Chondrocyte (in vitro differentiated cells): ENCODE measurements at regions not wholly inside any gene's neighbourhood (a gene's known extent, or its start where the extent isn't known, plus 50 kb on each side); places are given as distances from the start of the nearest gene placed in this dataset.

Experiments
- DNase-seq: peaks from one replicate; pipeline ENCODE4 v3.0.0; 2021; ENCODE audit warnings: mixed read lengths, low spot score
- H3K27ac Mint-ChIP-seq: one replicate; pipeline ENCODE4 v1.8.0; 2021; ENCODE audit warnings: mild to moderate bottlenecking, moderate library complexity, mixed read lengths; ENCODE audit not compliant: unreplicated experiment
- H3K27me3 Mint-ChIP-seq: 2 replicates; pipeline ENCODE4 v1.8.0; 2021; ENCODE audit warnings: low read depth, mixed read lengths
- H3K36me3 Mint-ChIP-seq: 2 replicates; pipeline ENCODE4 v1.8.0; 2021; ENCODE audit warnings: low read depth, mixed read lengths
- H3K4me1 Mint-ChIP-seq: 2 replicates; pipeline ENCODE4 v1.8.0; 2021; ENCODE audit warnings: low read depth, mild to moderate bottlenecking, mixed read lengths
- H3K4me3 Mint-ChIP-seq: one replicate; pipeline ENCODE4 v1.8.0; 2021; ENCODE audit warnings: mild to moderate bottlenecking, moderate library complexity, mixed read lengths; ENCODE audit not compliant: unreplicated experiment
- H3K9me3 Mint-ChIP-seq: 2 replicates; pipeline ENCODE4 v1.8.0; 2021; ENCODE audit warnings: low read depth, mixed read lengths
- CTCF ChIP-seq: fragments of 200-600 bp; sonication (generic); IDR thresholded peaks from 2 replicates; pipeline ENCODE4 v1.5.0; 2021; ENCODE audit warnings: antibody characterized with exemption, mild to moderate bottlenecking, moderate library complexity

- H3K4me3 Mint-ChIP-seq = no peak overlapping the region
- no peak overlapping the region for H3K27ac Mint-ChIP-seq
- no peak for DNase-seq
- no peaks in the 10 kb centered on the region for H3K36me3 Mint-ChIP-seq
- no peak for TF ChIP-seq CTCF
- H3K9me3 Mint-ChIP-seq = peaks cover 7% of the 10 kb centered on the region
- H3K4me1 Mint-ChIP-seq = peaks cover 14% of the 10 kb centered on the region
- no peaks in the 10 kb centered on the region for H3K27me3 Mint-ChIP-seq
Measured at GRCh38 chr4:106690487-106690886, 321.9 kb upstream of the GIMD1 start.

GRCh38 chr4:106687026-106687425, 318.4 kb upstream of the GIMD1 start:
- Mint-ChIP-seq H3K27me3 (peaks cover 2% of the 10 kb centered on the region), H3K27ac (no peak overlapping the region), H3K4me1 (peaks cover 9% of the 10 kb centered on the region), H3K36me3 (no peaks in the 10 kb centered on the region), H3K4me3 (no peak overlapping the region), H3K9me3 (no peaks in the 10 kb centered on the region)
- DNase-seq = no peak
- no peak for TF ChIP-seq CTCF

GRCh38 chr4:106681381-106681921, 312.9 kb upstream of the GIMD1 start:
- no peaks in the 10 kb centered on the region for H3K9me3 Mint-ChIP-seq
- no peaks in the 10 kb centered on the region for H3K4me1 Mint-ChIP-seq
- peak; percentile 77 for DNase-seq
- no peaks in the 10 kb centered on the region for H3K36me3 Mint-ChIP-seq
- H3K27ac Mint-ChIP-seq = no peak overlapping the region
- TF ChIP-seq CTCF = no peak
- no peak overlapping the region for H3K4me3 Mint-ChIP-seq
- H3K27me3 Mint-ChIP-seq = peaks cover 14% of the 10 kb centered on the region

- no peak overlapping the region for H3K27ac Mint-ChIP-seq
- H3K27me3 Mint-ChIP-seq = peaks cover 14% of the 10 kb centered on the region
- peaks cover 6% of the 10 kb centered on the region for H3K9me3 Mint-ChIP-seq
- H3K36me3 Mint-ChIP-seq = peaks cover 3% of the 10 kb centered on the region
- TF ChIP-seq CTCF = no peak
- H3K4me1 Mint-ChIP-seq = no peaks in the 10 kb centered on the region
- no peak for DNase-seq
- H3K4me3 Mint-ChIP-seq = no peak overlapping the region
Measured at GRCh38 chr4:106679063-106679462, 310.5 kb upstream of the GIMD1 start.

GRCh38 chr4:106677213-106677612, 308.6 kb upstream of the GIMD1 start:
- no peaks in the 10 kb centered on the region for H3K4me1 Mint-ChIP-seq
- DNase-seq = no peak

More at GRCh38 chr4:106677213-106677612, 308.6 kb upstream of the GIMD1 start:
- Mint-ChIP-seq H3K27ac (no peak overlapping the region), H3K27me3 (peaks cover 11% of the 10 kb centered on the region), H3K4me3 (no peak overlapping the region), H3K36me3 (peaks cover 5% of the 10 kb centered on the region), H3K9me3 (peaks cover 18% of the 10 kb centered on the region)
- TF ChIP-seq CTCF = no peak
